NB4 (cell line): ENCODE measurements at regions not wholly inside any gene's neighbourhood (a gene's known extent, or its start where the extent isn't known, plus 50 kb on each side); places are given as distances from the start of the nearest gene placed in this dataset.

ENCODE experiments used
- CTCF ChIP-seq: IDR thresholded peaks from one replicate; pipeline ENCODE4 v1.5.1; 2012; ENCODE audit warnings: low read depth, low read length
- MYC ChIP-seq: IDR thresholded peaks from 2 replicates; pipeline ENCODE4 v1.6.1; 2011; ENCODE audit warnings: low read depth, low read length
- POLR2A ChIP-seq: IDR thresholded peaks from 2 replicates; pipeline ENCODE4 v1.6.1; 2011; ENCODE audit warnings: mild to moderate bottlenecking; ENCODE audit not compliant: insufficient read length; ENCODE audit errors: extremely low read depth
- TF ChIP-seq, protein P1 (sequence below): IDR thresholded peaks from 2 replicates; pipeline ENCODE4 v1.6.1; 2011; ENCODE audit warnings: low read depth, low read length

- TF ChIP-seq POLR2A (no peak), CTCF (no peak), MYC (no peak)
- TF ChIP-seq, protein P1, sequence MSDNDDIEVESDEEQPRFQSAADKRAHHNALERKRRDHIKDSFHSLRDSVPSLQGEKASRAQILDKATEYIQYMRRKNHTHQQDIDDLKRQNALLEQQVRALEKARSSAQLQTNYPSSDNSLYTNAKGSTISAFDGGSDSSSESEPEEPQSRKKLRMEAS = no peak
Measured at GRCh38 chr5:106661866-106662265, 1008.9 kb downstream of the EFNA5 start.
